Fibroblast of skin of scalp (primary cell): ENCODE measurements at regions not wholly inside any gene's neighbourhood (a gene's known extent, or its start where the extent isn't known, plus 50 kb on each side); places are given as distances from the start of the nearest gene placed in this dataset.

Source experiments
- DNase-seq: peaks from one replicate; pipeline ENCODE4 v3.0.0-alpha.2; 2013

DNA sequence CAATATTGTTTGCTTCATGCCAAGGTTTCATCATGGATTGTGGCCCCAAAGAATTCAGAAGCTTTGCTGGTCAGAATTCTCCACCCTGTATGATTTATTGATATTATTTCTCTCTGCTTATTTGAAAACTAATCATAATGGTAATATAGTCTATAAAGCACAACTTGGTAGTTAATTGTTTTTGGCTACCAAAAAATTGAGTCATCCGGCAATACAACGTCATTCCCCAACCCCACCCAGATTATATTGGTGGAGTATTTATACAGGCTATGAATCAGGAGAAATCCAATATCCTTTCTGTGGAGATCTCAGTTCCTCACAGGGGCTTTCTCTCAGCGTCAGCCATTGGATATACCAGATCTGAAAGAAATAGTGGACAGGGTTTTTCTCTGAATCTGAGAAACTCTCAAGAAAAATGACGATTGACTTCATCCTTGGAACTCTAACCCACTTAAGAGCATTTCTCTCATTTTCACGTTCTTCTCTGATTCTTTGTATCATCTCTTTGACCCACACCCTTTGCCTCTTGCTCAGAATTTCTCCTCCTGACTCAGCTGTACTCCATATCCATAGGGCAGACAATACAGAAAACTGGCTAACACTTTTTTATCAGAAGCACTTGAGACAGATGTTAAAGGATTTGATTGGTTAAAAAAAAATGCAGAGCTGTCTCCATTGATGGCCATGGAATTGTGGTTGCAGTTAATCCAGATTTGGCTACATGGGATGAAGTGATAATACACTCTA, 1055.8 kb upstream of the CADM2 start:
- DNase-seq, result no peak

- no peak for DNase-seq
These were observed 1045.4 kb upstream of the CADM2 start for GRCh38 chr3:83913381-83913780.

DNA sequence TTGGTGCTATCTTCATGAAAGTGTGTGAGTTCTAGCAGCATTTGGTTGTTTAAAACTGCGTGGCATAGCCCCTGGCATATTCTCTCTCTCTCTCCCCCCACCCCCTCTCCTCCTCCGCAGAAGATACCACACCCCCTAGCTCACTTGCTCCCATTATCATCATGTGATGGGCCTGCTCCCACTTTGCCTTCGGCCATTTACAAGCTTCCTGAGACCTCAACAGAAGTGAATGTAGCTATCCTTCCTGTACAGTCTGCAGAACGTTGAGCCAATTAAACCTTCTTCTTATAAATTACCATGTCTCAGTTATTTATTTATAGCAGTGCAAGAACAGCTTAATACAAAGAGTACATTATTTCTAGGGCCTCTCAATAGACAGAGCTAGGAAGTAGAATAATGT, 1032.5 kb upstream of the CADM2 start:
- no peak for DNase-seq

- no peak for DNase-seq
These were observed 1030.4 kb upstream of the CADM2 start for GRCh38 chr3:83928391-83928790.

- no peak for DNase-seq
These were observed 1029.9 kb upstream of the CADM2 start for GRCh38 chr3:83928903-83929302.

DNA sequence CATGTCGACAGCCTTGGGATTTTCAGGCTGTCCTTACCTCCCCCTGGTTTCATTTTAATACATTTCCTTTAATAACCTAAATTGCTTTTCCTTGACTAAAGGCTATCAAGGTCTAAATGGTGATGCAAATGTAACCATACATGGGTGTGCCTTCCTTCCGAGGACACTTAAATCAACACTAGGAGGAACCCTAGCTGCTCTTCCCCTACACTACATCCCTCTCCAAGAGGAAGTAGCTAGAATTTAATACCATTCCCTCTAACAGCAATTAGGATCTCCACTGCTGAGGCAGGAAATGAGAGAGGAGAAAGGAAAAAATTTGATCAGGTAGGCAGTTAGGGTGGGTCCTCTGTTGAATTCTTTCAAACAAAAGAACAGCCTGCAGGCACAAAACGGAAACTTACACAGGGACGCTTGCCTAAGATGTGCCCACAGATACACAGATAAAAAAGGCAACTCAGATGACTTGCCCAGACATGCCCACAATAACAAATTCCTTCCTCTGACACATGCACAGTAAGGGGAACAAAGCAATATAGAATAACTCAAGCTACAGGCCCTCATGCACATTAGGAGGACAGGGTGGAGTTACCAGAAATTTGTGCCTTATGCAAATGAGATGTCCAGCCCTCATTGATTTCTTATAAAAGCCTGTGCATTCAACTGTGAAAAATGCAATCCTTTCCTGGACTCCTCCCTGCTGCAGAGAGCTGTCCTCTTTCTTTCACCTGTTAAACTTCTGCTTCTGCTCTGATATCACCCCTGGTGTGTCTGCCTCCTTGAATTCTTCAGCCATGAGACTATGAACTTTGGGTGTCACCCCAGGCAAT, 1024.4 kb upstream of the CADM2 start:
- no peak for DNase-seq

DNA sequence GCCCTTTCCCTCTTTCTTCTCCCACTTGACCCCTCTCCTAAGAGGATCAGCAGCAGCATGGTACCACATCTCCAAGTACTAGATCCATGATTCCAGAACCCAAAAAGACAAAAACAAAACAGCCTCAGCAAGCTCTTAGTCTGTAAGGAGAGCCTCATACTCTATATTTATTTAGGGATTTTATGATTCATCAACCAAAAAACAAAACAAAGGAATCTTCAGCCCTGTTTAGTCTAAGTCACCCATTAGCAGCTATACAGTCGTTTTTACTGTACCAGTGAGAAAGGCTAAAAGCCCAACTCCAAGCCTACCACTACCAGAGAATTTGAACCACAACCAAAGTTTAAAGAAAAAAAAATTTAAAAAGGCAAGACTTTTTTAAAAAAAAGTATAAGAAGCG, 1020.3 kb upstream of the CADM2 start:
- no peak for DNase-seq

DNA sequence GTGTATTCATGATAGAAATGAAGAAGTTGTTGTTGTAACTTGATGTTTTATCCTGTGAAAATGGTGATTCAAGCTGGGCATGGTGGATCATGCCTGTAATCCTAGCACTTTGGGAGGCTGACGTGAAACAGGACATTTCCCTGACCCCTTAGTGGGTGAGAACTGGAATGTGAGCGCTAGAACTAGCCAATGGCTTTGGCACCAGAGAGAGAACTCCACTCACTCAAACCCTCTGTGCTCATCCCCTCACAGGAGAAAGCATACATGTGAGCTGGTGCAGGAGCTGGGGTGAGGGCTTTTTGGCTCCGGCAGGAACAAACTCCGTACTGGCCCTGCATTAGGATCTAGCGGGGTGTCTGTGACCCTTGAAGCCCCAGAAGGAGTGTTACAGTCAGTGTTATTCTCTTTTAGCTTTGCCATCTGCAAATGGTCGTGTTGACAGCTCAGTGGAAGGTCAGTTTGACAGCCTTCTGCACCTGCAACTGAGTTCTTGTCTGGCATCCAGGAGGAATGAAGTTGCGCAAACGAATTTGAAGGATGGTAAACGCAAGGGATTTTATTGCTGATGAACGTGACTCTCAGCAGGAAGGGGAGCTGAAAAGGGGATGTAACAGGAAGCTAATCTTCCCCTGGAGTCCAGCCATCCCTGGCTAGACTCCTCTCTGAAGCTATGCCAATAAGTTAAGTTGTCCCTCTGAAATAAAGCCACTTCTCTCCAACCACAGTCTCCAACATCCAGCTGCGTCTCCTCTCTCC, 1016.6 kb upstream of the CADM2 start:
- no peak for DNase-seq

GRCh38 chr3:83946049-83946448, 1012.7 kb upstream of the CADM2 start:
- no peak for DNase-seq

GRCh38 chr3:83946554-83946953, 1012.2 kb upstream of the CADM2 start:
- DNase-seq, result no peak

DNA sequence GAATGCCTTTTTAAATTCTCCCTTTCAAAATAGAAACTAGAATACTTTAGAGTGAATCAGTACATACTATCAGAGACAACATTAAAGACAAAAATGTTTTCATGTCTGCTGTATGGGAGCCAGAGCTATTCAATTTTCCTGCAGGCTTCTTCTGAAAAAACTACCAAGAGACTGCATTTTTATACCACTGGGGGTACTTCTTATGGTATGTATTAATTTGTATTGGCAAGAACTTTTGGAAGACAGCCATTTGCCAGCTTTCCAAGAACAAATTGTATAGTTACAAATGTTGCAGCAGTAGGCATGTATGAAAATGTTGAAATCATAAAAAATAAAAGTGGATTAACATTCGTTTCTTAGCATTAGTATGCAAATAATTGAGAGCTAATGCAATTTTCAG, 1010.0 kb upstream of the CADM2 start:
- DNase-seq, result no peak

DNA sequence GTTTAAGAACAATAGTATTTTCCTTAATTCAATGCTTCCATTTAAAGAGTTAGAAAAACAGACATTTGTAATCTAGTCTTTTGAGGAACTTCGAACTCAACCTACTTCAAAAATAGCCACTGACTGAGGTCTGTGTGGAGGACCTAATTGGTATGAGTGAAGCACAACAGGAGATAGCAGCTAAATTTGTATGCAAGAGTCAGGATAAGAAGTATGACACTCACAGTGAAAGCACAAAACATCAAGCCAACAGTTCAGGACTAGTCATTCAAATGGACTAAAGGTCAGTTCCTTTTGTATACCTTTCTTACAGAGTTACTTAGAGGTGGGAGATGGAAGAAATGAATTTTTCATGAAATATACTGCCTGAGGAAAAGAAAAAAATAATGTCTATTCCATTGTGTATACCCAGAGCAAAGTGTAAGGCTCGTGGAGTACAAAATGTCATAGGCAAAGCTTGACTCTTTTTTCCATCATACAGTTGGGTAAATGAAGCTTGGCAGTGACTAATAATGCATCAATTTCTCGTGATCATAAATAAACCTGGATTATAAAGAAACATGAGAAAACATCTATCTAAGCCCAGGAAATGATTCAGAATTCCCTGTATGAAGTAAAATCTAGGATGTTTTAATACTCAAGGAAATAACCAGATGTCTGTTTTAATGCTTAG, 1005.2 kb upstream of the CADM2 start:
- DNase-seq, result no peak

- no peak for DNase-seq
These were observed 1002.4 kb upstream of the CADM2 start for GRCh38 chr3:83956431-83956830.

- DNase-seq, result no peak
These were observed 990.4 kb upstream of the CADM2 start for GRCh38 chr3:83968356-83968755.

DNA sequence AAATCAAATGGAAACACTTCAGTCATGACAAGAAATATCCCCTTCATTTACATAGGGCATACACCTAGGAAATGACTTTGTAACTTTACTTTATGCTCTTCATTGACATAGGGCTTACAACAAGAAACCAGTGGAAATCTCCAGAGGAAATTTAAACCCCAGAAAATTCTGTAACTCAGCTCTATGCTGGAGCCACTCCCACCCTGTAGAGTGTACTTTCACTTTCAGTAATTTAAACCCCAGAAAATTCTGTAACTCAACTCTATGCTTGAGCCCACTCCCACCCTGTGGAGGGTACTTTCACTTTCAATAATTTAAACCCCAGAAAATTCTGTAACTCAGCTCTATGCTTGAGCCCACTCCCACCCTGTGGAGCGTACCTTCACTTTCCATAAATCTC, 987.1 kb upstream of the CADM2 start:
- no peak for DNase-seq

- DNase-seq, result no peak
These were observed 950.2 kb upstream of the CADM2 start for GRCh38 chr3:84008623-84009022.

DNA sequence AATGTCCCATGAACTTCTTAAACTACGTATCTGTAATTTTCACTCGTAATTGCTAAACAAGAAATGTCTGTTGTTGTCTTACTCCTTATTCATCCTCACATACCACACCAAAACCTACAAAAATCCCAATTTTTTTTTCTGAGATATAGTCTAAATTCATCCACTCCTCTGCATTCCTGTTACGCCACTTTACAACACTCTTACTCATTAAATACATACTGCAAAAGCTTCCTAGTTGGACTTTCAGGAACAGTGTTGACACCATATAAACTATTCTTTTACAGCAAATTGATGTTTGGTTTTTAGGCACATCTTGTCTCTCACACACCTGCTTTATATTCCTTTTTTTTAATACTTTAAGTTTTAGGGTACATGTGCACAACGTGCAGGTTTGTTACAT, 934.9 kb upstream of the CADM2 start:
- DNase-seq, result no peak

GRCh38 chr3:84039099-84039498, 919.7 kb upstream of the CADM2 start:
- peak; percentile 13 for DNase-seq

DNA sequence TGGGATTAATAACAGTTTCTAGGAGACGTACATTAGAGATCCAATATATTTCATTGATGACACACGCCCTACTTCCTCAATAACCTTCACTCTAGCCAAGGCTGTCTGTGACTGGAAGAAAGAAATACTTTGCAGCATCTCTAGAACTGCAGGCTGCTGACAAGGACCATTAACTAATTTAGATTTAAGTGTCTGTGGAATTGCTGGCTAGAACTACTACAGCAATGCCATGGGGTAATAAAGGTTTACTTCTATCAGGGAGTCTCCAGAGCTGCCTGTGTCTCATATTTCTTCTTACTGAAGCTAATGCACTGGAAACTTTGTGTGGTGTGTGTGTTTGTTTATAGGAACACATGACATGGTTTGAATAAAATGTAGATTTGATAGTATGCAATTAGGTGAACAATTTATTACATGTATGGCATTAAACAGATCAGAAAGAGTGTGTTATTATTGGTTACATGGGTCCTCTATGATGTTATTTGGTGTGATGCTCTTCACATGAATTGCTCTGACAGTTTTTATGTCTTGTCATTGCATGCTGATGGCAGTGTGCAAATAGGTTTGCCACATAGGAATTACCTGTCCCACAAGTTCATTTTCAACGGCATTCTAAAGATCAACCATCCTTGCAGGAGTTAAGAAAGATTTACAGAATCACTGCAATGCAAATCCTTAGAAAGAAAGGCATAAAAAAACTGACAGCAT, 916.2 kb upstream of the CADM2 start:
- no peak for DNase-seq

- DNase-seq, result no peak
These were observed 891.9 kb upstream of the CADM2 start for GRCh38 chr3:84066915-84067314.

- no peak for DNase-seq
These were observed 885.1 kb upstream of the CADM2 start for GRCh38 chr3:84073664-84074063.

GRCh38 chr3:84074767-84075166, 884.0 kb upstream of the CADM2 start:
- DNase-seq, result no peak
